ENCODE measurements at regions not wholly inside any gene's neighbourhood (a gene's known extent, or its start where the extent isn't known, plus 50 kb on each side); places are given as distances from the start of the nearest gene placed in this dataset.

- TF ChIP-seq POLR2A (IDR thresholded peaks at IDR 0.05) (no peak), CTCF (IDR thresholded peaks at IDR 0.05) (no peak), POLR2AphosphoS5 (IDR thresholded peaks at IDR 0.05) (no peak)
Measured at GRCh38 chr11:35892166-35892565, 51.7 kb upstream of the LDLRAD3 start.

Data from prostate gland (tissue), 2 donors.